Body of pancreas (tissue), 4 donors: ENCODE measurements at regions not wholly inside any gene's neighbourhood (a gene's known extent, or its start where the extent isn't known, plus 50 kb on each side); places are given as distances from the start of the nearest gene placed in this dataset.
A peak's percentile ranks its signal among the peaks of the same experiment; 100 is the strongest.

ENCODE experiments used
- ATAC-seq: fragments of 150-250 bp; one replicate; pipeline ENCODE4 v1.9.1; 2016
- DNase-seq, 4 donors: peaks; one replicate each; pipeline ENCODE4 v3.0.0-alpha.2; 2019
- H3K27ac ChIP-seq, 4 donors: fragments of 200-600 bp; sonication (generic); 1 replicate in 3 of 4; 2 replicates in 1 of 4; pipeline versions ENCODE4 v1.5.1 to v1.6.1; 2016 to 2019; ENCODE audit warnings: mild to moderate bottlenecking in 1 of 4, mixed read lengths in 1 of 4, moderate library complexity in 1 of 4
- H3K27me3 ChIP-seq, 2 donors: fragments of 200-600 bp; sonication (generic); one replicate each; pipeline ENCODE4 v1.6.0; 2016; ENCODE audit warnings: mild to moderate bottlenecking in 1 of 2
- H3K36me3 ChIP-seq, 2 donors: fragments of 200-600 bp; sonication (generic); replicated peaks in 1 of 2; 2 replicates each; pipeline ENCODE4 v1.5.1; 2016; ENCODE audit warnings: low read depth in 2 of 2; ENCODE audit not compliant: insufficient read depth in 1 of 2
- H3K4me1 ChIP-seq: fragments of 200-600 bp; sonication (generic); one replicate; pipeline ENCODE4 v1.6.0; 2016
- H3K4me3 ChIP-seq, 2 donors: fragments of 200-600 bp; sonication (generic); 1 replicate in 1 of 2; 2 replicates in 1 of 2; pipeline ENCODE4 v1.5.1; 2016 to 2019
- H3K9me3 ChIP-seq, 3 donors: fragments of 200-600 bp; sonication (generic); 1 replicate in 2 of 3; 2 replicates in 1 of 3; pipeline ENCODE4 v1.5.1; 2016
- CTCF ChIP-seq, 7 experiments: fragments of 450-650 bp in 4 of 7; fragments of 200-600 bp in 3 of 7; sonication (generic) in 3 of 7; IDR thresholded peaks; one replicate each; pipeline ENCODE4 v1.5.1; 2016 to 2019; ENCODE audit warnings: antibody characterized with exemption in 7 of 7
- POLR2A ChIP-seq, 3 donors: fragments of 450-650 bp; IDR thresholded peaks; one replicate each; pipeline ENCODE4 v1.6.1; 2016; ENCODE audit warnings: antibody characterized with exemption in 3 of 3, mild to moderate bottlenecking in 2 of 3
- WGBS, 2 donors: methylation state at CpG; one replicate each; pipeline ENCODE4 v1.1.5; 2017; 5-methylcytosine and 5-hydroxymethylcytosine counted together
- intact Hi-C: fragments of 100-400 bp; cut with DNase I; formaldehyde crosslinking; loops from one replicate; pipeline ENCODE4 v1.15.1; 2023

GRCh38 chr11:95593111-95593510 is 196.5 kb downstream of the FAM76B start:
- ATAC-seq (no peak), DNase-seq (peak in 1 of 4 donors; percentile 7)
- Histone ChIP-seq H3K9me3 (no peaks in the 10 kb centered on the region), H3K4me1 (no peaks in the 10 kb centered on the region), H3K27ac (no peak overlapping the region), H3K27me3 (no peaks in the 10 kb centered on the region), H3K4me3 (no peak overlapping the region), H3K36me3 (no peaks in the 10 kb centered on the region)
- 57 to 62% methylated on average over 3 of the region's 3 CpGs for WGBS, 2 donors
- TF ChIP-seq CTCF (IDR thresholded peaks at IDR 0.05) (no peak), POLR2A (IDR thresholded peaks at IDR 0.05) (no peak)
- intact Hi-C loops: no loop called here

GRCh38 chr11:95592471-95592870 is 197.1 kb downstream of the FAM76B start:
- Histone ChIP-seq H3K36me3 (no peaks in the 10 kb centered on the region), H3K4me1 (no peaks in the 10 kb centered on the region), H3K9me3 (no peaks in the 10 kb centered on the region), H3K27ac (no peak overlapping the region), H3K4me3 (no peak overlapping the region), H3K27me3 (no peaks in the 10 kb centered on the region)
- ATAC-seq (no peak), DNase-seq (no peak)
- intact Hi-C loops: no loop called here
- WGBS, 2 donors: 20 to 44% methylated on average over 4 of the region's 4 CpGs
- TF ChIP-seq POLR2A (IDR thresholded peaks at IDR 0.05): no peak
- TF ChIP-seq CTCF (IDR thresholded peaks at IDR 0.05): no peak

GRCh38 chr11:95589893-95590612 is 199.5 kb downstream of the FAM76B start:
- Histone ChIP-seq H3K4me1 (no peaks in the 10 kb centered on the region), H3K9me3 (no peaks in the 10 kb centered on the region), H3K36me3 (no peaks in the 10 kb centered on the region), H3K4me3 (no peak overlapping the region), H3K27me3 (no peaks in the 10 kb centered on the region), H3K27ac (no peak overlapping the region)
- 73 to 78% methylated on average over 10 of the region's 10 CpGs for WGBS, 2 donors
- peak in 1 of 4 donors; percentile 12 for DNase-seq
- TF ChIP-seq POLR2A (IDR thresholded peaks at IDR 0.05) (no peak), CTCF (IDR thresholded peaks at IDR 0.05) (no peak)
- ATAC-seq: no peak
- intact Hi-C loops: no loop called here

- Histone ChIP-seq H3K9me3 (no peaks in the 10 kb centered on the region), H3K27me3 (no peaks in the 10 kb centered on the region), H3K4me3 (no peak overlapping the region), H3K36me3 (no peaks in the 10 kb centered on the region), H3K27ac (no peak overlapping the region), H3K4me1 (no peaks in the 10 kb centered on the region)
- intact Hi-C loops: no loop called here
- no peak for DNase-seq
- 81 to 85% methylated on average over 3 of the region's 3 CpGs for WGBS, 2 donors
- TF ChIP-seq POLR2A (IDR thresholded peaks at IDR 0.05) (no peak), CTCF (IDR thresholded peaks at IDR 0.05) (no peak)
- no peak for ATAC-seq
Measured at GRCh38 chr11:95588821-95589220, 200.8 kb downstream of the FAM76B start.

GRCh38 chr11:95586661-95587060 is 202.9 kb downstream of the FAM76B start:
- no peaks in the 10 kb centered on the region for H3K27me3 ChIP-seq
- 71 to 84% methylated on average over 4 of the region's 4 CpGs for WGBS, 2 donors
- intact Hi-C loops: no loop called here
- H3K4me1 ChIP-seq: no peaks in the 10 kb centered on the region
- no peak overlapping the region for H3K4me3 ChIP-seq
- no peak for DNase-seq
- H3K27ac ChIP-seq: no peak overlapping the region
- H3K9me3 ChIP-seq: no peaks in the 10 kb centered on the region
- no peak for ATAC-seq
- no peaks in the 10 kb centered on the region for H3K36me3 ChIP-seq
- TF ChIP-seq CTCF (IDR thresholded peaks at IDR 0.05) (no peak), POLR2A (IDR thresholded peaks at IDR 0.05) (no peak)
